Right forelimb (tissue), 1 donor: ENCODE measurements at regions not wholly inside any gene's neighbourhood (a gene's known extent, or its start where the extent isn't known, plus 50 kb on each side); places are given as distances from the start of the nearest gene placed in this dataset.
A peak's percentile ranks its signal among the peaks of the same experiment; 100 is the strongest.

ENCODE experiments used
- DNase-seq: peaks from one replicate; pipeline ENCODE4 v3.0.0-alpha.2; 2018

DNA sequence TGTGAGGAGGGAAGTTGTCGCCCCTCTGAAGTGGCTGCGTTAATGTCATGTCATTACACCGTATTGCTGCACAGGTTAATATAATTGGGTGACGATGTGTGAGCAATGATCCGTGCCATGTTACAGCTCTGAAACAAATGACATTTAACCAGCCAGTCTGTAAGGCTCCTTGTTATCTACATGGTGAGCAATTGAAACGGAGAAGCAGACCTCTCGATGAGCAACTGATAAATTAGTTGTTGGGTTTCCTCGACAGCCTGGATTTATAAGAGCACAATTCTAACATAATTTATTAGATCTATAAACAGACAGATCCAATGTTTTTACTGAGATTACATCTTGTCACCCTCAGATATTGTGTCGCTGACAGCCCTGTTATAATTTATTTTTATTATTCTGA lies 49.9 kb upstream of the MAFB start:
- no peak for DNase-seq

GRCh38 chr20:40739841-40740240 lies 50.8 kb upstream of the MAFB start:
- no peak for DNase-seq

DNA sequence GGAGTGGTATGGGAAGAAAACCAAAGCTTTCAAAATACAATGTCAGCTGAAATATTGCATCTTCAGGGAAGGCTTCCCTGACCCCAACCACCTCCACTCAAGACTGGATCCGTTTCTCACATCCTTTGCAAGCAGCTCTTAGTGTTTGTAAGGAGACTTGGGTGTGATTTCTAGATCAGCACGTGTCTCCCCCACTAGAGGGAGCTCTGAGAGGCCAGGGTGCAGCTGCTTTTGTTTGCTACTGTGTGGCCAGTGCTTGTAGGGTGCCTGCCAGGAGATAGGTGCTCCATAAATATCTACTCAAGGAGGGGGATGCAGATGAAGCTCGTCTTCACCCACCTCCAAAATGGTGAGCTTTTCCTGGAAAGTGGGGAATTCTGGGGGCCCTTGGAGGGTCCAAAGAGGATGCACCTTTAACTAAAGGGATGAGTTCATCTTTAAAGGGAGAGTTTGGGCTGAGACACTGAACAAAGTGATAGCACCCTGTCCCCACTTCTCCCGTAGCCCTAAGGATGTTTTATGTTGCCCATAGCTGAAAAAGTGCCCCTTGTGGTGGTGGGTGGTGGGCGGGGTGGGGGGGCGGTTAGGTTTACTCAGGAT lies 52.6 kb upstream of the MAFB start:
- DNase-seq = no peak

DNA sequence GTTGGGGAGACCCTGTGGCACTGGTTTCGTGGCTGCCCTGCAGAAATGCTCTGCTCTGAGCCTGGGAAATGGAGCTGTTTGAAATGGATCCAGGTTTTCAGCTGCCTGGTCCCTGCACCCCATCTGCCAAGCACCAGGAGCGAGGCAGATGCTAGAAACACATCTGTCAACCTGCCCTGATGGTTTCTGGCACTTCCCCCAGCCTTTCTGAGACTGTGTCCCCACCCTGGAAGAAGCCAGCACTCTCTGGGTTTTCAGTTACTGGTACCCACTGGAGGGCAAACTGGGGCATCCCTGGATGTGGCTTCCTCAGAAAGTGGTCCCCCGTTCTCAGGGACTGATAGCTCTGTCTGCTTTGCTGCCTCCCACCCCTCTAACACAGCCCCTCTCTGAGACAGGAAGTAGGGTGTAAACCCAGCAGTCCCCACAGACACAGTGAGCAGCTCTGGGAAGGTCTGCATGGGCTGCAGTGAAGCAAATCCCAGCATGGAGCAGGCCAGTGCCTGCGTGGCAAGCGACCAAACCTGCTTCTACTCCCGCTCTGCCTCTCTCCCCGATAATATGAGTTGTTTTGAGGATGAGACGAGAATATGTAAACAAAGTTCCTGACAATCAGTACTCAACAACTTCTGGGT lies 54.2 kb upstream of the MAFB start:
- no peak for DNase-seq

DNA sequence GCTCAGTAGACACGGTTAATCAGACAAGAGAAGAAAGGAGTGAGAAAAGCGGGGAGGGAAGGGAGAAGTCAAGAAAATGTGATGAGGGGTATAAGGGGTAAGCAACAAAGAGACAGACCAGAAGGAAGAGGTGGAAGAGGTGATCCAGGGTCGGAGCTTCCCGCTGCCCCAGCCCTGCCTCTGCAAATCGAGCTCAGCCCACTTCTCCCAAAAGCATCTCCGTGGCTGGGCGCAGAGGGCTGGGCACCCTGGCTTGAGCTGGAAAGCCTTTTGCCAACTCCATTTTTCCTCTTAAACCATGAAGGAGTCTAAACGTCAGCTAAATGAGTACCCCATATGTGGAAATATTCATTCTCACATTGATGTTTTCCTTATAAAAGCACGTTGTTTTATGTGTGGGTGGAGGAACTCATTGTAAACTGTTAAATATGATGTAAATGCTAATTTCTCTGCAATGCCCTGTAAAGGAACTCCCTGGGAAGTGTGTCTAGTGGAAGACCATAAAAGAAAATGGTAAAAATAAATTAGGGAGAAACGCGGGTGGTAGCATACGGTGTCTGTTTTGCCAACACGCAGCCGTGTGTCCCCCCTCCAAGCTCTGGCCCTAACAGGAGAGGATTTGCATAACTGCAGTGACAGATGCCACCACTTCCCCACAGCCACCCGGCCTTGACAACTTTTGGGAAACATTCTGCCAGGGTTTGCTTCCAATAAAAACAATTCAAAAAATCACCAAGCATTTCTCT lies 55.2 kb upstream of the MAFB start:
- no peak for DNase-seq

DNA sequence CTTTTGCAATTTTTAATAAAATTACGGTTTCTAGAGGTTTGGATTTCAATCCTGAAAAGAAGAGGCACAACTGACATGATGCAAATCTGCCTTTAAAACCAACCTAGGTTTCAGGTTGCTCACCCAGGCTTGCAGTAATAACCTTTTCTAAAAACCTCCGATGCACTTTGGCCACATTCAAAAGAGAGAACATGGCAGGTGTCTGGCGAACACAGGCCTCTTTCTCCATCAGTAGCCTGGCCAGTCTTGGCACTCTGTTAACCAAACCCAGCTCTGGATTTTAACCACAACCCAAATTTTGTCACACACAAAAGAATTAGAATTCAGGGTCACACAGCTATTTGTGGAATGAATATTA lies 55.8 kb upstream of the MAFB start:
- DNase-seq = no peak

DNA sequence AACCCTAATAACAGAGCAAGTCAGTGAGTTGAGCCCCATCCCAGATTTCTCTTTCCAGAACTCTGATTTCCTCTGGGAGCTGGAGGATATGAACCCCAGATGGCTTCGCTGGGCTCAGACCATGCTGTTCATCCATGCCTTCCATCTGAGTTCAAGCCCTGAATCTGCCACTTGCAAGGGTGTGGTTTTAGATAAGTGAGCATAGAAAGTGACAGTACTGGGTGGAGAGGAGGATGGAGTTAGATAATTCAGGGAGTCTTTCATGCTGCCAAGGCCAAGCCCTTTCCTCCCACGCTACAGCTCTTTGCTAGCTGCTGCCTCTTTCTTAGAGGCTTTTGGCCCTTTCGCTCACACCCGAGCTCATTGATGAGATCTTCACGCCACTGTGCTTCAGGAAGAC lies 57.2 kb upstream of the MAFB start:
- no peak for DNase-seq

GRCh38 chr20:40748182-40748581 lies 59.1 kb upstream of the MAFB start:
- DNase-seq = no peak

DNA sequence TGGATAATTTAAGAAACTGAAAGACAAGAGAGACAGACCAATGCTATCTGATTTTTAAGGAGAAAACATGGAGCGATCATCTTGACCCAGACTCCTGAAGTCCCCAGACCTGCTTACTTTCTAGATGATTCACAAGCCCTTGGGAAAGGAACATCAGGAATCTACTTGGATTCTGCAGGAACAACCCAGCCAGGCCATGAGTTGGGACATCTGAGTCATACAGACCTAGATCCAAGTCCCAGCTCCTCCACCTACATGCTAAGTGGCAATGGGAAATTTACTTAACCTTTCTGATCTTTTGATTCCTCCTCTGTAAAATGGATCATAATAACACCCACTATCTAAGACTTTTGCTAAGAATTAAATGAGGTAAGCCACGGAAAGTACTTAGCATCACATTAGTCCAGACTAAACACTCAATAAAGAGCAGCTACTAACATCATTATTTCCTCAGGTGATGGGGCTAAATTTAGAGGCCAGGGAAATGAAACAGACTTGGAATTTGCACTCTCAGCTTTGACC lies 61.0 kb upstream of the MAFB start:
- DNase-seq = no peak

GRCh38 chr20:40750541-40751035 lies 61.6 kb upstream of the MAFB start:
- no peak for DNase-seq

DNA sequence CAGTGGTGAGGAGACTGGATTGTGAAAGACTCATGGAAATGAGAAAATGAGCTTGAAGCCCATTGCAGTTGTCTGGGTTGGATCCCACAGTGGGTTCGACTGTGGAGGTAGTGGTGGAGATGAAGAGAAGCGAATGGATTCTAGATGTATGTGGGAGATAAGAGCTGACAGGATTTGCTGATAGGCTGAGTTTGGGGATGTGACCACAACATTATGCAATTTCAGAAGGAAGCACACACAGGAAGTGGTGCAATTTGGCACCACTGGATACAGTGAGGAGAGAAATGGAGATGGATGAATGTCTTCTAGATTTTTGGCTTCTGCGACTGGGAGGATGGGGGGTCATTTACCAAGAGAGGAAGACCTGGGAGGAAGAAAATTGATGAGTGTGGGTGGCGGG lies 64.4 kb upstream of the MAFB start:
- DNase-seq = no peak

- DNase-seq = peak; percentile 61
Observed at GRCh38 chr20:40754339-40754943, 65.4 kb upstream of the MAFB start.

GRCh38 chr20:40757087-40757486 lies 68.1 kb upstream of the MAFB start:
- no peak for DNase-seq

- DNase-seq = no peak
Observed at GRCh38 chr20:40758790-40759189, 69.8 kb upstream of the MAFB start.

DNA sequence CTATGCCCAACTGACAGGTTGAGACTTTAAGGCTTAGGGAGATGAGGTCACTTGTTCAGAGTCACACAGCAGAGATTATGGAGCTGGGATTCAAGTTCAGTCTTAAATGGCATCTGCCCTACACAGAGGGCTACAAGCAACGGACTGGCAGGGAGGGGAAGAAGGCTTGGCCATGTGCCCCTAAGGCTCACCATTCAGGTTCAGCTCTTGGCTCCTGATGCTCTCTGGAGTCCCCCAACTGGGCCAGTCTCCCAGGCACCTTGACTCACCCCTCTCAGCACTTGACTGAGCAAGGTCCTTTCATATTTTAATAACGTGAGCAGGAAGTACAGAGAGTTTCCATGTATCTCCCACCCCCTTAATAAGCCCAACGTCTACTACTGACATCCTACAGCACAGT lies 71.4 kb upstream of the MAFB start:
- no peak for DNase-seq

DNA sequence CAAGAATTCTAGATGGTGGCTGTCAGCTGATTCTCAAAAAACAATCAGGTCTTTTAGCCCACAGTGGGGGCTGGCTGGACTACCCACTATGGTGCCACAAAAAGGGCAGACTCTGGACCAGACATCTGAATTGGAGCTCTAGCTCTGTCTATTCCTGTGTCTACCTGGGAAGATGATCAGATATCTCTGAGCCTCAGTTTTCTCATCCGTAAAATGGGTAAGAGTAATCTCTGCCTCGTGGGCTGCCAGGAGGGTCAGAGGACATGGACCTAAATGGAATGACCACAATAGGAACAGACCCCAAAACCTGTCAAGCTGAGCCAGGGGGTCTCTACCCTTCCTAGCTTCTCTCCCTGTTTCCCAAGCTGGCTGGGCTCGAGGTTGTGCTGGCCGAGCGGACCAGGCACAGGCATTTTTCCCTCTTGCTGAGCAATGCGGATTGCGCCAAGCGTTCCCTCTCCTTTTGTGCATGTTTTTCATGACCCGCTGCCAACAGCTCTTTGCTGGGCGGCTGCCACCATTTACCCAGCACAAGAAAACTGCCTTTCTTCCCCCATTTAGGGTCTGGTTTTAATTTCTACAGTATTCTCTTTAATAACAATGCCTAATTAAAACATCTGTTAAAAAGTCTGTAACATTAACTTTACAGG lies 74.7 kb upstream of the MAFB start:
- no peak for DNase-seq

- DNase-seq = no peak
Observed at GRCh38 chr20:40765814-40766480, 76.9 kb upstream of the MAFB start.

DNA sequence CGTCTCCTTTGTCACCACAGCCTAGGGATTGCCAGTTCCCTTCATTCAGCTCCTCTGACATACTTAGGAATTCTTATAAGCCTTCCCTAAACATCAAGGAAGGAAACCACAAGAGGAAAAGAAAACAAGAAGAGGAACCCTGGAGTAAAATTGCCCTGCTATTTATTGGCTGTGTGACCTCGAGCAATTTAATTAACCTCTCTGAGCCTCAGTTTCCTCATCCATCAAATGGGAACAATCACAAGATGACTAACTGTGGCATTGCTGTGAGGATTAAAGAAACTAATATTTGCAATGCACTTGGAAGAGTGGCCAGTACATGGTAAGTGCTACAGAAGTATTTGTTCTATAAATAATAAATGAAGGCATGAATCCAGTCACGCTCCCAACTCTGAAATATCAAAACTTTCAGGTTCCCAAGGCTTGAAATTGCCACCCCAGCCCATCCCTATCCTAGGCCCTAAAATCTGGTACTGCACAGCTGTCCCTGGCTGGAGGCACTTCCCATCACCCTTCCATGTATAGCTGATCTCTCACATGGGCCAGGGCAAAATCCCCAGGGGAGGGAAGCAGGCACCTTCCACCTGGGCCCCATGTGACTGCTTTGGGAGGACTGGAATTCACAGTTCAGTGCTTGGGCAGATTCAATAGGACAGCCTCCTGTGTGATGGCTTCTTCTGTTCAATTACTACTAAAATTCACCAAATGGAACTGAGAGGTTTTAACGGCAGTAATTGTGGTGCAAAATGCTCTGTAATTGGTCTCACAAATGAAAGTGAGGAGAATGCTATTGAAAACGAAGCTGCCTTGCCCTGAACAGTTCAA lies 78.0 kb upstream of the MAFB start:
- no peak for DNase-seq

GRCh38 chr20:40767615-40767924 lies 78.5 kb upstream of the MAFB start:
- no peak for DNase-seq

GRCh38 chr20:40768105-40768504 lies 79.1 kb upstream of the MAFB start:
- DNase-seq = no peak

- DNase-seq = no peak
Observed at GRCh38 chr20:40769677-40770285, 80.7 kb upstream of the MAFB start.
